ENCODE measurements at regions not wholly inside any gene's neighbourhood (a gene's known extent, or its start where the extent isn't known, plus 50 kb on each side); places are given as distances from the start of the nearest gene placed in this dataset.

DNA sequence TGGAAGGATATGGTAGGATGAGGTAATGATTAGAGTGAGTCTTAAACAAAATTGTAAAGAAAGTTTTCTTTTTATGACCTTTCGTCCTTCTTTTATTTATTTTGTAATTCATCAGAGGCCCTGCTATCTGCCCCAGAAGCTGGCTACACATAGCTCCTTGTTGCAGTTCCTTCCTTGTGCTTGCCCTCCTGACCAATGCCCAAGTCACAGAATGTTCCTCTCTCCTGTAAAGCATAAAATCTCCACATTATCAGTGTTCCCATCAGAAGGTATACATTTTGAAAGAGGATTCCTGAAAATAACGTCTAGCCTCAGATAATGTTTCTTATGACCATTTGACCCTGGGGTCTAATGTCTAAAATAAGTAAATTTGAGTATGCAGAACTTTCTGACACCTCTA lies 78.3 kb downstream of the RND3 start:
- peak overlapping the region; percentile 72 for H3K27ac ChIP-seq (ENCODE audit: insufficient read depth, low read depth, low read length)
- FAIRE-seq (peak; percentile 85), DNase-seq (ENCODE audit: low read depth, low spot score) (peak; percentile 76)
- H3K36me3 ChIP-seq (ENCODE audit: control insufficient read depth in 2 of 2, extremely low read depth in 1 of 2, insufficient read depth in 2 of 2, low read length in 2 of 2) = no peaks in the 10 kb centered on the region
- CTCF ChIA-PET = interaction anchor here (1.0 to 1.5 kb wide), 2 partner anchors 268 to 763 kb away, joined by 3 to 4 read pairs; no protein-coding TSS in a partner anchor
- H3K9me1 ChIP-seq (replicated peaks; ENCODE audit: control insufficient read depth, extremely low read depth, insufficient read depth, low read length) = no peaks in the 10 kb centered on the region
- TF ChIP-seq MYC (IDR thresholded peaks at IDR 0.05; ENCODE audit: low read depth, low read length) = no peak
- peak; percentile 92 for TF ChIP-seq POLR2AphosphoS5 (IDR thresholded peaks at IDR 0.05; ENCODE audit: insufficient read depth, low read depth, low read length)
- TF ChIP-seq FOS (IDR thresholded peaks at IDR 0.05; ENCODE audit: borderline replicate concordance, insufficient read depth, low read length) = peak; percentile 38
- TF ChIP-seq EZH2 (IDR thresholded peaks at IDR 0.05; ENCODE audit: borderline replicate concordance, low read depth, low read length, severe bottlenecking) = no peak
- TF ChIP-seq GATA2 (IDR thresholded peaks at IDR 0.05; ENCODE audit: insufficient read depth, insufficient read length, low read depth, low read length) = peak; percentile 98
- H3K27me3 ChIP-seq (ENCODE audit: control insufficient read depth in 2 of 2, insufficient read depth in 2 of 2, low read length in 2 of 2) = no peaks in the 10 kb centered on the region
- H3K4me3 ChIP-seq (replicated peaks in 1 of 3; ENCODE audit: insufficient read depth in 1 of 3, low read depth in 1 of 3, low read length in 3 of 3) = no peak overlapping the region
- peak overlapping the region; percentile 9 for H3K4me2 ChIP-seq (ENCODE audit: insufficient read depth, low read length)
- H4K20me1 ChIP-seq (replicated peaks; ENCODE audit: control insufficient read depth, extremely low read depth, insufficient read depth, low read length) = no peaks in the 10 kb centered on the region
- dilution Hi-C loops (cut with MboI; ENCODE audit: extremely low pct_ligation_motif_present, low sequenced_read_pairs) (no loop called here), intact Hi-C loops (cut with micrococcal nuclease) (loop anchor here (1.0 kb wide), 1 partner anchor 675 kb away; no protein-coding TSS in a partner anchor)
- POLR2A ChIA-PET = no interaction called here
- peaks cover 43% of the 10 kb centered on the region for H3K4me1 ChIP-seq (ENCODE audit: control insufficient read depth, extremely low read depth, insufficient read depth, low read length)
- H3K9ac ChIP-seq (replicated peaks; ENCODE audit: extremely low read depth, insufficient read depth, low read length) = peak overlapping the region; percentile 10
- no peaks in the 10 kb centered on the region for H3K79me2 ChIP-seq (ENCODE audit: control insufficient read depth, insufficient read depth, low read length)
- H3K9me3 ChIP-seq (replicated peaks; ENCODE audit: control insufficient read depth, insufficient read depth, low read length) = no peaks in the 10 kb centered on the region
- no peak overlapping the region for H2AFZ ChIP-seq (ENCODE audit: low read depth, low read length)
- no TSS peak for BruUV-seq (replicated peaks)

DNA sequence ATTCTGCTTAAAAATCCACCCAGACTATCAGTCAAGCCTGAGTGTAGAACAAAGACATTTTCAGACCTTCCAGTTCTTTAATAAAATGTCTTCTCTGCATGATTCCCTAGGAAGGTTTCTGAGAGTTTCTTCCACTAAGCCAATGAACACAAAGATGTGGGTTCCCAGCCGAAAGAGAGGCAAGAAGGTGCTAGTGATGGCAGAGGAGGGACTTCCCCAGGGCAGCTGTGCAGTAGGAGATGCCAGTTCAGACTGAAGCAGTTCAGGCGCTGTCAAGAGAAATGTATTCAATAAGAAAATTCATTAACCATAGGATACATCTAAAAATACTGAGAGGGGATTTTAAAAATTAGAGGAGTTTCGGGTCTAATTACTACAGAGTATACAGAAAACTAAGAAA lies 83.3 kb downstream of the RND3 start:
- TF ChIP-seq GATA2 (IDR thresholded peaks at IDR 0.05; ENCODE audit: insufficient read depth, insufficient read length, low read depth, low read length) (no peak), FOS (IDR thresholded peaks at IDR 0.05; ENCODE audit: borderline replicate concordance, insufficient read depth, low read length) (no peak), POLR2A (IDR thresholded peaks at IDR 0.05; ENCODE audit: low read depth, low read length) (no peak), POLR2AphosphoS5 (IDR thresholded peaks at IDR 0.05; ENCODE audit: insufficient read depth, low read depth, low read length) (no peak), MYC (IDR thresholded peaks at IDR 0.05; ENCODE audit: low read depth, low read length) (no peak), JUN (IDR thresholded peaks at IDR 0.05; ENCODE audit: borderline replicate concordance, insufficient read depth, insufficient read length, low read depth) (no peak)
- TF ChIP-seq, protein P1, sequence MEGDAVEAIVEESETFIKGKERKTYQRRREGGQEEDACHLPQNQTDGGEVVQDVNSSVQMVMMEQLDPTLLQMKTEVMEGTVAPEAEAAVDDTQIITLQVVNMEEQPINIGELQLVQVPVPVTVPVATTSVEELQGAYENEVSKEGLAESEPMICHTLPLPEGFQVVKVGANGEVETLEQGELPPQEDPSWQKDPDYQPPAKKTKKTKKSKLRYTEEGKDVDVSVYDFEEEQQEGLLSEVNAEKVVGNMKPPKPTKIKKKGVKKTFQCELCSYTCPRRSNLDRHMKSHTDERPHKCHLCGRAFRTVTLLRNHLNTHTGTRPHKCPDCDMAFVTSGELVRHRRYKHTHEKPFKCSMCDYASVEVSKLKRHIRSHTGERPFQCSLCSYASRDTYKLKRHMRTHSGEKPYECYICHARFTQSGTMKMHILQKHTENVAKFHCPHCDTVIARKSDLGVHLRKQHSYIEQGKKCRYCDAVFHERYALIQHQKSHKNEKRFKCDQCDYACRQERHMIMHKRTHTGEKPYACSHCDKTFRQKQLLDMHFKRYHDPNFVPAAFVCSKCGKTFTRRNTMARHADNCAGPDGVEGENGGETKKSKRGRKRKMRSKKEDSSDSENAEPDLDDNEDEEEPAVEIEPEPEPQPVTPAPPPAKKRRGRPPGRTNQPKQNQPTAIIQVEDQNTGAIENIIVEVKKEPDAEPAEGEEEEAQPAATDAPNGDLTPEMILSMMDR (IDR thresholded peaks at IDR 0.05; ENCODE audit: extremely low read depth in 1 of 2, insufficient read depth in 1 of 2, low read depth in 1 of 2, low read length in 2 of 2) = no peak
- CTCF ChIA-PET = interaction anchor here (1.4 to 1.6 kb wide), 2 partner anchors 12 to 605 kb away, joined by 3 read pairs; no protein-coding TSS in a partner anchor
- Histone ChIP-seq H3K9me3 (replicated peaks; ENCODE audit: control insufficient read depth, insufficient read depth, low read length) (no peaks in the 10 kb centered on the region), H2AFZ (ENCODE audit: low read depth, low read length) (peak overlapping the region; percentile 98), H3K4me1 (ENCODE audit: control insufficient read depth, extremely low read depth, insufficient read depth, low read length) (peaks cover 16% of the 10 kb centered on the region), H3K36me3 (ENCODE audit: control insufficient read depth in 2 of 2, extremely low read depth in 1 of 2, insufficient read depth in 2 of 2, low read length in 2 of 2) (no peaks in the 10 kb centered on the region), H3K27me3 (ENCODE audit: control insufficient read depth in 2 of 2, insufficient read depth in 2 of 2, low read length in 2 of 2) (no peaks in the 10 kb centered on the region), H3K4me3 (replicated peaks in 1 of 3; ENCODE audit: insufficient read depth in 1 of 3, low read depth in 1 of 3, low read length in 3 of 3) (peak overlapping the region in 2 of 3 experiments; percentile 15 to 64), H3K9me1 (replicated peaks; ENCODE audit: control insufficient read depth, extremely low read depth, insufficient read depth, low read length) (no peaks in the 10 kb centered on the region), H3K79me2 (ENCODE audit: control insufficient read depth, insufficient read depth, low read length) (no peaks in the 10 kb centered on the region), H3K9ac (replicated peaks; ENCODE audit: extremely low read depth, insufficient read depth, low read length) (peak overlapping the region; percentile 61), H3K27ac (ENCODE audit: insufficient read depth, low read depth, low read length) (peak overlapping the region; percentile 70), H4K20me1 (replicated peaks; ENCODE audit: control insufficient read depth, extremely low read depth, insufficient read depth, low read length) (no peaks in the 10 kb centered on the region), H3K4me2 (ENCODE audit: insufficient read depth, low read length) (peak overlapping the region; percentile 82)
- no TSS peak for BruUV-seq (replicated peaks)
- DNase-seq (ENCODE audit: low read depth, low spot score) = peak; percentile 44
- peak; percentile 52 for FAIRE-seq
- POLR2A ChIA-PET = no interaction called here
- dilution Hi-C loops (cut with MboI; ENCODE audit: extremely low pct_ligation_motif_present, low sequenced_read_pairs) (no loop called here), intact Hi-C loops (cut with micrococcal nuclease) (no loop called here)
